Astrocyte of the spinal cord (primary cell): ENCODE measurements at regions not wholly inside any gene's neighbourhood (a gene's known extent, or its start where the extent isn't known, plus 50 kb on each side); places are given as distances from the start of the nearest gene placed in this dataset.

ENCODE experiments used
- DNase-seq: peaks from one replicate; pipeline ENCODE4 v3.0.0; 2011; ENCODE audit warnings: low read depth, low spot score
- H3K4me3 ChIP-seq: 2 replicates; pipeline ENCODE4 v1.5.1; 2011; ENCODE audit warnings: low read depth, mild to moderate bottlenecking, low read length, moderate library complexity
- CTCF ChIP-seq: IDR thresholded peaks from 2 replicates; pipeline ENCODE4 v1.5.1; 2012; ENCODE audit warnings: low read depth, mild to moderate bottlenecking, low read length, inconsistent platforms
- in situ Hi-C: cut with HindIII; loops from 2 replicates; pipeline ENCODE4 v1.10.0; 2017; ENCODE audit warnings: low sequenced_read_pairs

DNA sequence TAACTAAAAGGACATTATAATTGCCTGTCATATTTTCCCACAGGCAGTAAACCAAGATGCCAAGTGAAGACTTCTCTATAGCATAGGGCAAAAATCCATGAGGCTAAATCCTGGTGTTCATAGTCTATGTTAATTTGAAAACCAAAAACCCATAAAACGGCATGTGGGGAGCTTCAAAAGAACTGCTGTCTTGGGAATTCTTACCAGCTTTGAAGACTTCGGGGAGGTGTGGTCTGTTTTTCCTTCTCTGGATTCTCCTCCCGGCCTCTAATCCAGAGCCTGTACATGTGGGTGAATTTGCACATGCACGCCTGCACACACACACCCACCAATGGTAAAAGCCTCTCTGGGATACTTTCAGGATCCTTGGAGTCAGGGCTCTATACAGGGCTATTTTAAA lies 61.9 kb upstream of the IFNG-AS1 start:
- no peak overlapping the region for H3K4me3 ChIP-seq
- in situ Hi-C loops = no loop called here
- no peak for DNase-seq
- TF ChIP-seq CTCF = no peak

DNA sequence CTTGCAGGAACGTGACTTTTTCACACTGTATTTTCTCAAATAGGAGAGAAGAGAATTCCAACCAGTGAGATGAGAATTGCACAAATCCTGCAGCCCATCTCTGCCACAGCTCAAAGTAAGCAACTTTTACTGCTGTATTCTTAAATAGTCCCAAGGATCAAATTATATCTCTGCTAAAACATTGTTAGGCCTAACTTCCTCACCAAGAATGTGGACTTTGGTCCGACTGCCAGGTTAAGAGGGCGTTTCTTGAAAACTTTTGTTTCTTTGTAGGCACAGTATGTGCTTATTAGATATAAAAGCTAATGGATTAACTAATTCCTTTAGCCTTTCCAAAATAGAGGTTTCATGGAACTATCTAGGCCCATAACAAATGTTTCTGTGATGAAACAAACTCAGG lies 61.4 kb upstream of the IFNG-AS1 start:
- in situ Hi-C loops = no loop called here
- TF ChIP-seq CTCF = no peak
- no peak overlapping the region for H3K4me3 ChIP-seq
- DNase-seq = no peak

GRCh38 chr12:67928621-67929383 lies 60.4 kb upstream of the IFNG-AS1 start:
- in situ Hi-C loops = no loop called here
- TF ChIP-seq CTCF = no peak
- no peak overlapping the region for H3K4me3 ChIP-seq
- DNase-seq = no peak

- H3K4me3 ChIP-seq = no peak overlapping the region
- no peak for DNase-seq
- TF ChIP-seq CTCF = no peak
- in situ Hi-C loops = no loop called here
These were observed 59.9 kb upstream of the IFNG-AS1 start for GRCh38 chr12:67929384-67929772.

DNA sequence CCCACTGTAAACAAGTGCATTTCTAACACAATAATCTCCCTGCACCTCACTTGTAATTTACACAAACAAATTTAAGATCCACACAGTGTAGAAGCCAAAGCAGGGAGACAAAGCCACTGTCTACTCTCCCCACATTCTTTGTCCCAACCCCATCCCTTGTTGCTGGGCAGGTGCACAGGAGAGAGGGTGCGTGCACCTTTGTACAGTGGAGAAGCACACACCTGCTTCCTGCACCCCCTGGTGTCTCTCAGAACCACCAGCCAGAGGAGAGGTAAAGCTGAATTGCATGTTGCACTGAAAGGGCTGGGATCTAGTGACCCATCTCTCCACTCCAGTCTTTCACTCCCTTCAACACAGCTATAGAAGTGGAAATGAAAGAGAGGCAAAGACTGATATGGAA lies 51.4 kb upstream of the IFNG-AS1 start:
- DNase-seq = no peak
- in situ Hi-C loops = no loop called here
- no peak for TF ChIP-seq CTCF

More for the DNA sequence above, 51.4 kb upstream of the IFNG-AS1 start:
- H3K4me3 ChIP-seq = no peak overlapping the region
